ENCODE measurements at regions not wholly inside any gene's neighbourhood (a gene's known extent, or its start where the extent isn't known, plus 50 kb on each side); places are given as distances from the start of the nearest gene placed in this dataset.

DNA sequence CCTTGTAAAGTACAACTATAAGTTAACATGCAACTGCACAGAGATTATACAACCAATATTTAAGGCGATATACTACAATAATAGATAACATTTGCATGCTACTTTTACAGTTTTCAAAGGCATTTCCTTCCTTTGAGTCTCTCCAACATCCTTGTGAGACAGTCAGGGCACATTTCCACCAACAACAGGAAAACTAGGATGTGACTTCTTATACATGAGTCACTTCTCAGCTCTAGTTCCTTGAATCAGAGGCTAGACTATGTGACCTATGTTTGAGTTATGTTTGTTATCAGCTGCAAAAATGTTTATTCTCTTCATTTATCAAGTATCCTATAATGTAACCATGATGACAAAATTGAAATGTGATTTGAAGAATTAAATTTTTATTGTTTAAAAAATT is 51.7 kb upstream of the TFAP2D start:
- TF ChIP-seq CTCF (conservative IDR thresholded peaks at IDR 0.05 in 1 of 2, IDR thresholded peaks at IDR 0.05 in 1 of 2; ENCODE audit: extremely low read depth in 1 of 2, insufficient read depth in 1 of 2, low read depth in 1 of 2, low read length in 2 of 2), result no peak
- no peak for TF ChIP-seq EZH2 (IDR thresholded peaks at IDR 0.05; ENCODE audit: borderline replicate concordance, low read length)

Data from mammary epithelial cell (primary cell).